ENCODE measurements at regions not wholly inside any gene's neighbourhood (a gene's known extent, or its start where the extent isn't known, plus 50 kb on each side); places are given as distances from the start of the nearest gene placed in this dataset.

DNA sequence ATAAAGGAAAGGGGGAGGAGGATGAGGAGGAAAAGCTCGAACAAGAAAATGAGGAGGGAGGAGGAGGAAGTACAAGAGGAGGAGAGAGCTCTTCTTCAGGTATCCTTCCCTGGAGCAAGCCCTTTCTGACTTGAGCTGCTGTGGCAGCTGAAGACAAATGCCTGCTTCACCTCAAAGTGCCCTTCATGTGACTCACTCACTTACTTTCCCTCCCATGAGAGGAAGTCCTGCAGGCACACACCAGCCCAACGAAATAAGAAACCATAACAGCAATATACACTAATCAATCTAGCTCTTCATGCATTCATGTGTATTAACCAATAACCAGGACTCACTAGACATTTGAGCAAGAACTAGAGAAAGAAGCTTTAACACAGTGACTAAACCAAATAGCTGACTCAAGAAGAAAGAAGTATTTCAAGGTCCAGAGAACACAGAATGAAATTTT is 251.9 kb downstream of the IGSF11 start:
- H3K36me3 Mint-ChIP-seq (ENCODE audit: insufficient read depth, unreplicated experiment): no peaks in the 10 kb centered on the region
- CTCF ChIA-PET: interaction anchor here (0.6 kb wide), 1 partner anchor 246 kb away, joined by 3 read pairs; no protein-coding TSS in a partner anchor
- POLR2A ChIA-PET: no interaction called here
- no peaks in the 10 kb centered on the region for H3K9me3 Mint-ChIP-seq (ENCODE audit: unreplicated experiment)
- no peaks in the 10 kb centered on the region for H3K9me3 ChIP-seq
- no peak overlapping the region for H3K4me3 Mint-ChIP-seq (ENCODE audit: unreplicated experiment)
- H3K27ac Mint-ChIP-seq (ENCODE audit: unreplicated experiment): no peak overlapping the region
- BruUV-seq (replicated peaks): no TSS peak
- H3K4me1 Mint-ChIP-seq (ENCODE audit: low read depth, unreplicated experiment): no peaks in the 10 kb centered on the region
- no peaks in the 10 kb centered on the region for H3K4me1 ChIP-seq
- no peak overlapping the region for H3K4me3 ChIP-seq (ENCODE audit: low read depth, low read length)
- H3K27me3 ChIP-seq (replicated peaks; ENCODE audit: control insufficient read depth, insufficient read depth, low read length): no peaks in the 10 kb centered on the region
- DNase-seq: no peak
- no peaks in the 10 kb centered on the region for H3K36me3 ChIP-seq (ENCODE audit: control insufficient read depth, insufficient read depth, low read length)
- no peaks in the 10 kb centered on the region for H3K27me3 Mint-ChIP-seq (ENCODE audit: insufficient read depth, unreplicated experiment)
- intact Hi-C loops (cut with micrococcal nuclease; ENCODE audit: unreplicated experiment): no loop called here
- TF ChIP-seq, protein P1, sequence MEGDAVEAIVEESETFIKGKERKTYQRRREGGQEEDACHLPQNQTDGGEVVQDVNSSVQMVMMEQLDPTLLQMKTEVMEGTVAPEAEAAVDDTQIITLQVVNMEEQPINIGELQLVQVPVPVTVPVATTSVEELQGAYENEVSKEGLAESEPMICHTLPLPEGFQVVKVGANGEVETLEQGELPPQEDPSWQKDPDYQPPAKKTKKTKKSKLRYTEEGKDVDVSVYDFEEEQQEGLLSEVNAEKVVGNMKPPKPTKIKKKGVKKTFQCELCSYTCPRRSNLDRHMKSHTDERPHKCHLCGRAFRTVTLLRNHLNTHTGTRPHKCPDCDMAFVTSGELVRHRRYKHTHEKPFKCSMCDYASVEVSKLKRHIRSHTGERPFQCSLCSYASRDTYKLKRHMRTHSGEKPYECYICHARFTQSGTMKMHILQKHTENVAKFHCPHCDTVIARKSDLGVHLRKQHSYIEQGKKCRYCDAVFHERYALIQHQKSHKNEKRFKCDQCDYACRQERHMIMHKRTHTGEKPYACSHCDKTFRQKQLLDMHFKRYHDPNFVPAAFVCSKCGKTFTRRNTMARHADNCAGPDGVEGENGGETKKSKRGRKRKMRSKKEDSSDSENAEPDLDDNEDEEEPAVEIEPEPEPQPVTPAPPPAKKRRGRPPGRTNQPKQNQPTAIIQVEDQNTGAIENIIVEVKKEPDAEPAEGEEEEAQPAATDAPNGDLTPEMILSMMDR (IDR thresholded peaks at IDR 0.05; ENCODE audit: insufficient read depth in 1 of 2, low read depth in 1 of 2, low read length in 1 of 2, severe bottlenecking in 1 of 2, unreplicated experiment in 1 of 2): no peak

DNA sequence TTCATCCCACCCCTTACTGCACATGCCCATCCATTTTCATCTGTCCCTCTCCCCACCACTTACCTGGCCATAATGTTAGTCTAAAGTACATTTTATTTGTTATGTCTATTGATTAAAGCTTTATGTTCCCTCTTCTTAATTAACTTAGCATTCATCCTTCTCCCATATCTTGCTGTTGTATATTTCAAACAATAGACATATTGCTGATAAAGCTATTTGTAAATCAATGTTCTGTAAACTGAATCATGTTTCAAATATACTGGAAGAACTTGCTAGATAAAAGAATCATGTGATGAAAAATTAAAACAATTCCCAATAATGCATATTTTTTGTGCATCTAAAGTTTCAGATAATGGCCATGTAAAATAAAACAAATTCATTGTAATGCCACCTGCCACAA is 249.2 kb downstream of the IGSF11 start:
- Histone ChIP-seq H3K9me3 (no peaks in the 10 kb centered on the region), H3K4me3 (ENCODE audit: low read depth, low read length) (no peak overlapping the region), H3K4me1 (no peaks in the 10 kb centered on the region), H3K36me3 (ENCODE audit: control insufficient read depth, insufficient read depth, low read length) (no peaks in the 10 kb centered on the region), H3K27me3 (replicated peaks; ENCODE audit: control insufficient read depth, insufficient read depth, low read length) (no peaks in the 10 kb centered on the region)
- H3K27me3 Mint-ChIP-seq (ENCODE audit: insufficient read depth, unreplicated experiment): no peaks in the 10 kb centered on the region
- no peak overlapping the region for H3K4me3 Mint-ChIP-seq (ENCODE audit: unreplicated experiment)
- no TSS peak for BruUV-seq (replicated peaks)
- DNase-seq: no peak
- POLR2A ChIA-PET: no interaction called here
- H3K36me3 Mint-ChIP-seq (ENCODE audit: insufficient read depth, unreplicated experiment): no peaks in the 10 kb centered on the region
- no peaks in the 10 kb centered on the region for H3K4me1 Mint-ChIP-seq (ENCODE audit: low read depth, unreplicated experiment)
- H3K27ac Mint-ChIP-seq (ENCODE audit: unreplicated experiment): no peak overlapping the region
- CTCF ChIA-PET: no interaction called here
- TF ChIP-seq, protein P1 (IDR thresholded peaks at IDR 0.05; ENCODE audit: insufficient read depth in 1 of 2, low read depth in 1 of 2, low read length in 1 of 2, severe bottlenecking in 1 of 2, unreplicated experiment in 1 of 2): no peak
- intact Hi-C loops (cut with micrococcal nuclease; ENCODE audit: unreplicated experiment): no loop called here
- H3K9me3 Mint-ChIP-seq (ENCODE audit: unreplicated experiment): no peaks in the 10 kb centered on the region

DNA sequence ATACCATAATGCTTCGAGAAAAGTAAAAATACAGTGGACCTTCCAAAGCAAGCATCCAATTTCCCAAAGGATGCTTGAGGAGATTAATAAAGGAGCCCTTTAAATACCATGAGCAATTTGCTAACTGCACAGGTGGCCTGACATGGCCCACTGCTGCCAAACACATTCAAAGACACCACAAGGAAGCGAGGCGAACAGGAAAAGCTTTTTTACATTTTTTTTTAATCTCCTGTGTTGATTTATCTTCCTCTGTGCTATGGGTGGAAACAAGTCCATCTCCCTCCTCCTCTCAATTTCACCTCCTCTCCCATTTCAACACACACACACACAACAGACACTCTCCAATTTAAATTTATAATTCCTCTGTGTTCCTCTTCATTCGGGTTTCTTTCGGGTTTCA is 243.4 kb downstream of the IGSF11 start:
- BruUV-seq (replicated peaks): no TSS peak
- Histone ChIP-seq H3K36me3 (ENCODE audit: control insufficient read depth, insufficient read depth, low read length) (no peaks in the 10 kb centered on the region), H3K4me1 (peaks cover 18% of the 10 kb centered on the region), H3K4me3 (ENCODE audit: low read depth, low read length) (no peak overlapping the region), H3K9me3 (no peaks in the 10 kb centered on the region), H3K27me3 (replicated peaks; ENCODE audit: control insufficient read depth, insufficient read depth, low read length) (no peaks in the 10 kb centered on the region)
- no peaks in the 10 kb centered on the region for H3K27me3 Mint-ChIP-seq (ENCODE audit: insufficient read depth, unreplicated experiment)
- no peaks in the 10 kb centered on the region for H3K36me3 Mint-ChIP-seq (ENCODE audit: insufficient read depth, unreplicated experiment)
- intact Hi-C loops (cut with micrococcal nuclease; ENCODE audit: unreplicated experiment): no loop called here
- no peak overlapping the region for H3K27ac Mint-ChIP-seq (ENCODE audit: unreplicated experiment)
- no peak overlapping the region for H3K4me3 Mint-ChIP-seq (ENCODE audit: unreplicated experiment)
- POLR2A ChIA-PET: no interaction called here
- TF ChIP-seq, protein P1 (IDR thresholded peaks at IDR 0.05; ENCODE audit: insufficient read depth in 1 of 2, low read depth in 1 of 2, low read length in 1 of 2, severe bottlenecking in 1 of 2, unreplicated experiment in 1 of 2): no peak
- DNase-seq: no peak
- peaks cover 13% of the 10 kb centered on the region for H3K9me3 Mint-ChIP-seq (ENCODE audit: unreplicated experiment)
- CTCF ChIA-PET: no interaction called here
- peaks cover 35% of the 10 kb centered on the region for H3K4me1 Mint-ChIP-seq (ENCODE audit: low read depth, unreplicated experiment)
